DMS153 treated with DMSO at 0.1 percent for 48 hours (cell line): ENCODE measurements at regions not wholly inside any gene's neighbourhood (a gene's known extent, or its start where the extent isn't known, plus 50 kb on each side); places are given as distances from the start of the nearest gene placed in this dataset.
"Not testable (repeated sequence)": the region's sequence is repeated elsewhere in the genome, so short reads cannot be mapped to it uniquely, and the experiment has no call there.

Source experiments
- DNase-seq: peaks from one replicate; lab custom pipeline; 2025; ENCODE audit not compliant: unreplicated experiment; lab: John Stamatoyannopoulos, UW

DNA sequence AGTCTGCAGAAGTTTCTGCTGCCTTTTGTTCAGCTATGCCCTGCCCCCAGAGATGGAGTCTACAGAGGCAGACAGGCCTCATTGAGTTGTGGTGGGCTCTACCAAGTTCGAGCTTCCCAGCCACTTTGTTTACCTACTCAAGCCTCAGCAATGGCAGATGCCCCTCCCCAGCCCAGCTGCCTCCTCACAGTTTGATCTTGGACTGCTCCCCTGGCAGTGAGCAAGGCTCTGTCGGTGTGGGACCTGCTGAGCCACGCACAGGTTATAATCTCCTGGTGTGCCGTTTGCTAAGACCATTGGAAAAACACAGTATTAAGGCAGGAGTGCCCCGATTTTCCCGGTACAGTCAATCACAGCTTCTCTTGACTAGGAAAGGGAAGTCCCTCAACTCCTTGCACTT is 221.0 kb upstream of the CNTNAP5 start:
- DNase-seq, result not testable (repeated sequence)

DNA sequence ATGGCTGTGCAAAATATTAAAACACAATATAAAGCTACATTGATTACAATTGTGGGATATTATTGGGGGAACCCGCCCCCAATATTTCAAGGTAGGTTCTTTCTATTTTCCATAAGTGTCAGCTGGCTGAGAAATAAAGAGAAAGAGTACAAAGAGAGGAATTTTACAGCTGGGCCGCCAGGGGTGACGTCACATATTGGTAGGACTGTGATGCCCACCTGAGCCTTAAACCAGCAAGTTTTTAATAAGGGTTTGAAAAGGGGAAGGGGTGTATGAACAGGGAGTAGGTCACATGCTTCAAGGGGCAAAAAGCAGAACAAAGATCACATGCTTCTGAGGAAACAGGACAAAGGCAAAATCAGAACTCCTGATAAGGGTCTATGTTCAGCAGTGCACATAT is 219.3 kb upstream of the CNTNAP5 start:
- DNase-seq, result not testable (repeated sequence)

DNA sequence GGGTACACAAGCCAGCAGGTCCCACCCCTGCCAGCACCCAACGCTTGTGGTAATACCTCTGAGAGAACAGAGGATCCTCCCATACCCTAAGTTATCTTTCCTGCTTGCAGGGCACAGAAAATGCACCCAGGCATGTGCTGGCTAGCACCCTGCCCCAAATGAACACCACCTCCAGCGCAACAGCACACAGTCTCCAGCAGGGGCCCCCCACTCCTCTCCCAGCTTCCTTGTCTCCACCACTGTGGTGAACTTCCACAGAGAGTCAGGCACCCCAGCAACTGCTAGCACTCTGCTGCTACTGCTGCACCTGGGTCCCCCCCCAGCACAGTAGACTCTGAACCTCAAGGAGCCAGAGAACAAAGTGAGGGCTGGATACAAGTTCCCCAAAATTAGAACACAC is 216.8 kb upstream of the CNTNAP5 start:
- no peak for DNase-seq

DNA sequence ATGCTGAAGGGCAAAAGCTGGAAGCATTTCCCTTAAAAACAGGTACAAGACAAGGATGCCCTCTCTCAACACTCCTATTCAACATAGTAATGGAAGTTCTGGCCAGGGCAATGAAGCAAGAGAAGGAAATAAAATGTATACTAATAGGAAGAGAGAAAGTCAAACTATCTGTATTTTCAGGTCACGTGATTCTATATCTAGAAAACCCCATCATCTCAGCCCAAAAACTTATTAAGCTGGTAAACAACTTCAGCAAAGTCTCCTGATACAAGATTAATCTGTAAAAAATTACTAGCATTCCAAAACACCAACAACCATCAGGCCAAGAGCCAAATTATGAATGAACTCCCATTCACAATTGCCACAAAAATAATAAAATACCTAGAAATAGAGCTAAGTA is 213.2 kb upstream of the CNTNAP5 start:
- no peak for DNase-seq

DNA sequence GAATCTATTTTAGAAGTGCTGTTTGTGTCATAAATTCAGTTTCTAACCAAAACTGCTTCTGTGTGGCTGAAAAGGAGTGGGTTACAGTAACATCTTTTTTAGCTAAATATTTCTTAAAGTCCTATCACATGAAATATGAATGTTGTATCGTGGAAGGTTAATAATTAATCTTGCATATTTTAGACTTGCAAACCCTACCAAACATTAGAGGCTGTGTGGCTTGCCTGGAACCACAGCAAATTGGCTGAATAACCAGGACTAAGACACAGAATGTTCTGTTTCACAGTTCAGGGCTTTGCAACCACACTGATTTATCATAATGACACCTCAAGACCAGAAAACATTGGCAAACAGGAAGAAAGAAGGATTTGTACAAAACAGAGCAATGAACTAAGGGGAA is 208.9 kb upstream of the CNTNAP5 start:
- no peak for DNase-seq

DNA sequence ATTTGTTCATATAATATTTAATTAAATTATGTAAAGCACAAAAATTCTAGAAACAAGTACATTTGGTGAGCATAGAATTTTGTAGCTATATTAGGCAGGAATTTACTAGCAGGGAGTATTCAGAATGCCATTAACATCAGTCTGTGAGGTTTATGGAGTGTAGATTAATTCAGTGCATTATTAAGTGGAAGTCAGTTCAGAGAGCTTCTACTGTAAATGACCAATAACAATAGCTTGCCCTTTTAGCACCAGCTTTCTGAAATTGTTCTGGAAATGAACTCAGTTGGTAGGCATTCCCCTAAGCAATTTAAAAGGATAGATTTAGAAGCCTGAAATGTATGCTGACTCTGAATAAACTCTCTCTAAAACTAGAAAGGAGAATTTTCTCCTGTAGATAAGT is 208.2 kb upstream of the CNTNAP5 start:
- DNase-seq, result no peak

DNA sequence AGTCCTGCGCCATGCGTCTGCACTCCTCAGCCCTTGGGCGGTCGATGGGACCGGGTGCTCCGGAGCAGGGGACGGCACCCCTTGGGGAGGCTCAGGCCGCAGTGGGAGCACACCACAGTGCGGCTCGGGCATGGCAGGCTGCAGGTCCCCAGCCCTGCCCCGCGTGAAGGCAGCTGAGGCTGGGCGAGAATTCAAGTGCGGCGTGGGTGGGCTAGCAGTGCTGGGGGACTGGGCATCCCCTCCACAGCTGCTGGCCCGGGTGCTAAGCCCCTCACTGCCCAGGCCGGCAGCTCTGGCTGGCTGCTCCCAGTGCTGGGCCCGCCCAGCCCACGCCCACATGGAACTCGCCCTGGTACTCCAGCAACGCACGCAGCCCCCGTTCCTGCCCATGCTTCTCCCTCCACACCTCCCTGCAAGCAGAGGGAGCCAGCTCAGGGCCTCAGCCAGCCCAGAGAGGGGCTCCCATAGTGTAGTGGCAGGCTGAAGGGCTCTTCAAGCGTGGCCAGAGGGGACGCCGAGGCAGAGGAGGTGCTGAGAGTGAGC is 198.3 kb upstream of the CNTNAP5 start:
- no peak for DNase-seq

DNA sequence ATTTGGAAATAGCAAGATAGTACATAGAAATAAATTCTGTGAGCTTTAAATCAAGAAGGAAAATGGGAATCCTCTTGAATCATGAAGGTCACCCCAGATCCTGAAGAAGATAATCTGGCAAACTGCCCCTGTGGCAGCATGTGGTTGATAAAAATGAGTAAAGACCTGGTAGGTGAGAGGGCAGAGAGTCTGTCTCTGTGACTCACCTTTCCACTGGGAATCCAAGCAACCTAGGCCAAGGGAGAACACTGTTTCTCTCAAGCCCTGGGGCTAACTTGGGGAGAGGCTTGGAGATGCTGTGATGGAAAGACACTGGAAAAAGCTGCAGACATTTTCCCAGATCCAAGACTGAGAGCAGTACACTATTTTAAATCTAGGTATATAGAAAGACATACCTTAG is 185.8 kb upstream of the CNTNAP5 start:
- no peak for DNase-seq

DNA sequence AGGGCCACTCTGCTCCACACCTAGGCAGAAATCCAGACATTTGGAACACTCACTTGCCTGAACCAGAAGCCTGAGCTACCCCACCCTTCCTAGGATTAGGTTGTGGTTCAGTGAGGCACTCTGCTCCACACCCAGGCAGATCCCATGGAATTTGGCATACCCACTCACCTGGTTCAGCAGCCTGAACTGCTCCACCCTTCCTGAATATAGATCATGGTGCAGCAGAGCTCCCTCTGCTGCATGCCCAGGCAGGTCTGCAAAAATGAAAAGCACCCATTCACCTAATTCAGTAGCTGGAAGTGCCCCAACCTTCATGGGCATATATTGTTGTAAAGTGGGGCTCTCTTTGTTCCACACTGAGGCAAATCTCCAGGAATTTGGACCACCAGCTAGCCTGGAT is 185.1 kb upstream of the CNTNAP5 start:
- DNase-seq, result no peak

DNA sequence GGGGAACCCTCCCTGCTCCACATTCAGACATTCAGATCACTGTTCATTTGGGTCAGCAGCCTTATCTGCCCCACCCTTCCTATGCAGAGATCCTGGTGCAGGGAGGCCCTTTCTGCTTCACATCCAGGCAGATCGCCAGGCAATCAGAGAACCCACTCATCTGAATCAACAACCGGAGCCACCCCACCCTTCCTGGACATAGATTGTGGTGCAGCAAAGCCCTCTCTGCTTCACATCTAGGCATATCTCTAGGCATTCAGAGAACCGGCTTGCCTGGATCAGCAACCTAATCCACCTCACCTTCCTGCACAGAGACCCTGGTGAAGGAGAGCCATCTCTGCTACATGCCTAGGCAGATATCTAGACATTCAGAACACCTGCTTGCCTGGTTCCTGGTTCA is 184.5 kb upstream of the CNTNAP5 start:
- no peak for DNase-seq

DNA sequence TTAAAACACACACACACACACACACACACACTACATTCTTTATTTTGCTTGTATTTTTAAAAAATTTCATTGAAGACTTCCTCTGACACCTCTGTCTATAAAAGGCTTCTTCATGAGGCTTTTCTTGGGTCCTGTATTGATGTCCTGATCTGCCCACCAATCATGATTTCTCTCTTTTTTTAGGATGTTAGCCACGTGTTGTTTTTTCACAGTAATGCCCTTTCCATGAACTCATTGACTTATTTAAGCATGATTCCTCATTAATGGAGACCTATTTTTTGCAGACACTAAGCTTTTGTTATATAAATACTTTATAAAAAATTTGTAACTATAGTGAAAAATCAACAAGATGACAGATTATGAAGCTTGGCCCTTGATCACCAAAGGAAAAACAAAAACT is 173.8 kb upstream of the CNTNAP5 start:
- no peak for DNase-seq

DNA sequence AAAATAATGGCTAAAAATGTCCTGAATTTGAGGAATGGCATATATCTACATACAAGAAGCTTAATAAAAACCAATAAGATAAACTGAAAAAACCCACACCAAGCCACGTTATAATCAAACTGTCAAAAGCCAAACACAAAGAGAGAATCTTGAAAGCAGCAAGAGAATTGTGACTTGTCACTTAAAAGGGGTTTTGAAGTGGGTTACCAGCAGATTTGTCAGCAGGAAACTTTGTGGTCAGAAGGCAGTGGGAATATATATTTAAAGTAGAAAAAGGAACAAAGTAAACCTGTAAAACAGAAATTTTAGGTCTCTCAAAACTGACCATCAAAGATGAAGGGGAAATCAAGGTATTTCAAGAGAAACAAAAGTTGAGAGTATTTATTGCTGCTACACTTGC is 171.9 kb upstream of the CNTNAP5 start:
- DNase-seq, result no peak

DNA sequence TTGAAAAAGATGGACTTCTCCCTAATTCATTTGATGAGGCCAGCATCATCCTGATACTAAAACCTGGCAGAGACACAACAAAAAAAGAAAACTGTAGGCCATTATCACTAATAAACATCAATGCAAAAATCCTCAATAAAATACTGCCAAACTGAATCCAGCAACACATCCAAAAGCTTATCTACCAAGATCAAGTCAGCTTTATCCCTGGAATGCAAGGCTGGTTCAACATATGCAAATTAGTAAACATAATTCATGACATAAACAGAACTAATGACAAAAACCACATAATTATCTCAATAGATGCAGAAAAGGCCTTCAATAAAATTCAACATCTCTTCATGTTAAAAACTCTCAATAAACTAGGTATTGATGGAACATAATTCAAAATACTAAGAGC is 166.1 kb upstream of the CNTNAP5 start:
- not testable (repeated sequence) for DNase-seq

DNA sequence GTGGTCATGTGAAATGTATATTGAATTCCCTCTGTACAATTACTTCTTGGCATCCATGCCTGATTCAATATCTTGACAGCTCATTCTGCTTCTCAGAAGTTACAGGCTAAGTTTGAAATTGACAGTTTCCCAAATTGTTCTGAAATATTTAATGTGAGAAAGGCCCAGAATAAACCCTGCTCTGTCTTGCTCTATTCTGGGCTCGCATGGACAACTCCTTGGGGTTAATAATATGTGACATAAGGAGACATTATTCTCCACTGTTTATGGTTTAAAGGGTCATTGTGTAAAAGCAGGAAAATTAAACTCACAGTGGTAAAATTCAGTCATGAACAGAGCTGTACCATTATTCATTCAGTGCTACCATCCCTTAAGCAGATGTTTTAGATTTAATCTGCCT is 160.7 kb upstream of the CNTNAP5 start:
- no peak for DNase-seq

DNA sequence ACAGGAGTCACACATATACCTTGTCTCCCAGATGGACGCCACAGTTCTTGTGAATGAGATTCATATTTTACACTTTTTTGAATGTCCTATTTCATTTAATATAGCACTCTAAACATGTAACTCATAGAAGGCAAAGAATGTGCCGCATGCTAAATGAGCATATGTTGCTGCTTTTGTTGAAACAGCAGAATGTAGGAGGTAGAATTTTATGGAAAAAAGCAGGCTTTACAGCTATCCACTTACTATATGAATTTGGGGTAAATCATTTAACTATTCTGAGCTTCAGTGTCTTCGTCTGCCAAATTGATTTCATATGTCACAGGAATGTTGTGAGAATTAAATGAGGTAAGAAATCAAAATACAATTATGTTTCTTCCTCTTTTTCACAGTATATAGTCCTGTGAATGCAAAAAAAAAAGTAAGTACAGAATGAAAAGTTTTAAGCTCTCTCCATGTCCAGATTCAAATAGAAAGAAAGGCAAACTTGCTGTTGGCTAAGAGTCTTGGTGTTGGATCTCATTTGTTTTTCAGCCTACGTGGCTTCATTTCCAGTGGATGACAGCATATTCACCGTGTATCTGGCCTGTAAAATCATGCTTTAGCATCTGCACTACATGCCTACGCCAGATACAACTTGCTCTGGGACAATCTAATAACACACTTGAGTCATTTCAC is 154.7 kb upstream of the CNTNAP5 start:
- no peak for DNase-seq

DNA sequence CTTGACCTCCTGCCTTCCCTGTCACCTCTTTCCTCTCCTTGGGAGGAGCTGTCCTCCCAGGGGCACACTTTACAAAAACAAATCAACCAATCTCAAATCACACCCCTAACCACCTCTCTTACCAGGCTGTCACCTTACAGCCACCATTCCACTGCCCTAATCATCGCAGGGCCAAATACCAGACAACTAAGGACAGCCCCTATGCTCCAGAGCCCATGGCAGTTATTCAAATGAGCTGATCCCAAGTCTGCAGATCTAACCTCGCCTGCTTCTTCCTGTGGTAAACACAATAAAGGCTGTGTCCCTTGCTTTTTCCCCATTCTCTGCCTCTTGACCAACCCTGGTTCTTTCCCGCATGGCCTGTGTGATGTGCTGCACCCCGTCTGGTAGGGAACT is 154.2 kb upstream of the CNTNAP5 start:
- DNase-seq, result no peak

DNA sequence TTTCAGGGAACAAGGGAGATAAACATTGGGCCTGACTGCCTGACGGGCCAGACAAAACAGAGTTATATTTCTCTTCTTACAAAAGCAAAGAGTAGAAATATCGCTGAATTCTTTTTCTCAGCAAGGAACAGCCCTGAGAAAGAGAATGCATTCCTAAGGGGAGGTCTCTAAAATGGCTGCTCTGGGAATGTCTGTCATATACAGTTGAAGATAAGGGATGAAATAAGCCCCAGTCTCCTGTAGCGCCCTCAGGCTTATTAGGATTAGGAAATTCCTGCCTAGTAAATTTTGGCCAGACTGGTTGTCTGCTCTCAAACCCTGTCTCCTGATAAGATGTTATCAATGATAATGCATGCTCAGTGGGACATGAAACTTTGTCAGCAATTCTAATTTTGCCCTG is 134.9 kb upstream of the CNTNAP5 start:
- no peak for DNase-seq

DNA sequence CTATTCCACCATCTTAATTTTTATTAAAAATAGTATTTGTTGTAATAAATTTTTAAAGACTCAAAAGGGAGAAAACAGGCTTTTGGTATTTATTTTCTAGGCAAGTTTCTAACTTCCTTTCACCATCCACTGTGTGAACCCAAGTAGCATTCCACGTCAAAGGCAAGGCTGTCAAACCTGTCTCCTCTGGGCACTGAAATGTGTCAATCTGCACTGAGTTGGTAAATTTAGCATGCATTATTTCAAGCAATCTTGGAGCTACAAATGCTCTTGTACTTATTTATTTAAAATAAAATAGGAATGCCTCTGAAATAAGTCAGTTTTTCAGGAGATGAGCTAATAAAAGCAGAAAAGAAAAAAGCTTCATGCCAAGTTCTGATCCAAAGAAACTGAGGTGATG is 130.9 kb upstream of the CNTNAP5 start:
- DNase-seq, result no peak

DNA sequence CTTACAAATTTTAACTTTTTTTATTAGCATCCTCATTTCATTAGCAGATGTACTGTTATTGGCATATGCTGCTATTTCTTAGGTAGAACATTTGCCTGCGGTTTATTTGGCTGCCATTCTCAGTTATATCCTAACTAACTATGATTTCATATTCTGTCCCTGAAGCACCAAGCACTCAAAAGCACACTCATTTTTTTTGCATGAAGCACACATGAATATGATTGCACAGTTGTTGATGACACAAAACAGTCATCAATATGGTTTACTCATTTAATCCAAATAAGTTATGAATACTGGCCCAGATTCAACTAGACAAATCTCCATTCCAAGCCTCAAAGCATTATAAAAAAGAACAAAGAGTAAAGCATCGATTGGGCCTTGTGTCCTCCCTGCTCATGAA is 129.4 kb upstream of the CNTNAP5 start:
- no peak for DNase-seq

DNA sequence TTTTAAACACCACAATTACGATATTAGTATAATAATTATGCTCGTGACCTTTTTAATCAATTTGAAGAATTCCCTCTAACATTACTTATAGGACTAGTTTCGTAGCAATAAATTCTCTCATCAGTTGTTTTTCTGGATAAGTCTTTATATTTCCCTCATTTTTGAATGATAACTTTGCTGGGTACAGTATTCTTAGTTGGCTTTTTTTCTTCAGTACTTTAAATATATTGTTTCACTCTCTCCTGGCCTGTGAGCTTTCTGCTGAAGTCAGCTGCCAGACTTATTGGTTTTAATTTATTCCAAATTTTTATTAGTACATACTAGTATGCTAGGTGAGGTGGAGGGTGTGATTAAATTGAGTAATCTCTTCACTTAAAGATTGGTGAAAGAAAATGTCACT is 123.8 kb upstream of the CNTNAP5 start:
- no peak for DNase-seq

DNA sequence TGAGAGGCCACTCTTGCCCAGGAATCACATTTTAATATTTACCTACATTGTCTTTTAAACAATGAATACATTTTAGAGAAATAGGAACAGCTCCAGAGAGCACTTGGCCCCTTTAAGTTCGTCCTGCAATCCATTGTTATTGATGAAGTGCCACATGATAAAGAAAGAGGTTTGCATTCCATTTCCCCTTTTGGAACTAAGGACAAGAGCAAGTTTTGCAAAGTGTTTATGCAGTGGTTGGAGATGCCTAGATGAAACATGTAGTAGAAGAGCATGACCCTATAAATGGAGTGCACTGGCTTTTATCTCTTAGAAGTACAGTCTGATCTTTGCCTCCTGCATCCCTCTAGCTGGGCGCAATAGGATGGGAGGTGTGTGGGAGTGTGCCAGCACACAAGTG is 118.7 kb upstream of the CNTNAP5 start:
- DNase-seq, result no peak

DNA sequence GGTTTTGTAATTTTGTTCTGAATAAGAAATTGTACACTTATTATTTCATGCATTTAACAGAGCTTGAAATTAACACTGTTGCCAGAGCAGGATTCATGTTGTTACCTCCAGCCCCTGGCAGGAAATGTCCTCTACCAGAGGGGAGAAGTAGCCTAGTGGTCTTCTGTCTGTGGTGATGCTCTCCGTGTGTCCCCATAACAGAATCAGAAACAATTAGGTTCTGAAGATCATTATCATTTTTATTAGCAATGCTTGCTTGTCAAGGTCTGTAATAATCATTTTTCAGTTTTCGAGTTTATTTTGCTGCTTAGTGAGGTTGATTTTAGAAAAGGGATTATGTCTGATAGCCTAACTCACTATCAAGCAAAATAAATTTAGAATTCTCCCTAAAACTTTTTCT is 116.6 kb upstream of the CNTNAP5 start:
- no peak for DNase-seq

DNA sequence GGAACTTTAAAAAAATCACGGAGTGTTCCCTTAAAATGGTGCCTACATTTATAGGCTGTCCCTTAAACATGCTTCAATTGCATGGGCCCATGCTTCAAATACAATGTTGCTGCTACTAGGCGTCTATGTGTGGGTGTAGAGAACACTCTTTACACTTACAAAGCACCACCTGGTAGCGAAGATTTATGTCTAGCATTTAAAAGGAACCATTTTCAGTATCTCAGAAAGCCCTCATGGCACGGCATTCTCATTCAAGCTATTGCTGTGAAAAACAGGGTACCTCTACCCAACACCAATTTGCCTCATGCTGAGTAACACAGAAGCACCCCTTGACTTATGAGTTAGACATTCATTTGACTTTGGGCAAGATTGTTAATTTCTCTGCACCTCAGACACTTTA is 112.9 kb upstream of the CNTNAP5 start:
- no peak for DNase-seq
